ENCODE measurements at regions not wholly inside any gene's neighbourhood (a gene's known extent, or its start where the extent isn't known, plus 50 kb on each side); places are given as distances from the start of the nearest gene placed in this dataset.

DNA sequence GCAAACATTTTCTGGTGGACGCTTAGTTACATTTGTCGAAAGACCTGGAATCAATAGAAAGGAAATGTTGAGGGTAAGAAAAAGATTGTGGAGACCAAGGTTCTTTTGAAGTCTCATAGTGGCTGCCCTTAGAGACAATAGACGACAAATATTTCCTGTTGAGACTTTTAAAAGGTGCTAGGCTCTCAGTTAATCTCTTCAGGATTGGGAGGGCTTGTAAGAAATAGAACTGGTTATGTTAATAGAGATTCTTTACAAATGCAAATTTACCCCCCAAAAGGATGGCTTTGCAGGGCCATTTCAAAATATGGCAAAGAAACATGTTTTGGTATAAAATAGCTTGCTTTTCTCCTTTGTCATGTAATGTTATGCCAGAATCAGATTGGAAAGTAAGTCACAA is 428.2 kb upstream of the CTNND2 start (continued):
- TF ChIP-seq, protein P1, sequence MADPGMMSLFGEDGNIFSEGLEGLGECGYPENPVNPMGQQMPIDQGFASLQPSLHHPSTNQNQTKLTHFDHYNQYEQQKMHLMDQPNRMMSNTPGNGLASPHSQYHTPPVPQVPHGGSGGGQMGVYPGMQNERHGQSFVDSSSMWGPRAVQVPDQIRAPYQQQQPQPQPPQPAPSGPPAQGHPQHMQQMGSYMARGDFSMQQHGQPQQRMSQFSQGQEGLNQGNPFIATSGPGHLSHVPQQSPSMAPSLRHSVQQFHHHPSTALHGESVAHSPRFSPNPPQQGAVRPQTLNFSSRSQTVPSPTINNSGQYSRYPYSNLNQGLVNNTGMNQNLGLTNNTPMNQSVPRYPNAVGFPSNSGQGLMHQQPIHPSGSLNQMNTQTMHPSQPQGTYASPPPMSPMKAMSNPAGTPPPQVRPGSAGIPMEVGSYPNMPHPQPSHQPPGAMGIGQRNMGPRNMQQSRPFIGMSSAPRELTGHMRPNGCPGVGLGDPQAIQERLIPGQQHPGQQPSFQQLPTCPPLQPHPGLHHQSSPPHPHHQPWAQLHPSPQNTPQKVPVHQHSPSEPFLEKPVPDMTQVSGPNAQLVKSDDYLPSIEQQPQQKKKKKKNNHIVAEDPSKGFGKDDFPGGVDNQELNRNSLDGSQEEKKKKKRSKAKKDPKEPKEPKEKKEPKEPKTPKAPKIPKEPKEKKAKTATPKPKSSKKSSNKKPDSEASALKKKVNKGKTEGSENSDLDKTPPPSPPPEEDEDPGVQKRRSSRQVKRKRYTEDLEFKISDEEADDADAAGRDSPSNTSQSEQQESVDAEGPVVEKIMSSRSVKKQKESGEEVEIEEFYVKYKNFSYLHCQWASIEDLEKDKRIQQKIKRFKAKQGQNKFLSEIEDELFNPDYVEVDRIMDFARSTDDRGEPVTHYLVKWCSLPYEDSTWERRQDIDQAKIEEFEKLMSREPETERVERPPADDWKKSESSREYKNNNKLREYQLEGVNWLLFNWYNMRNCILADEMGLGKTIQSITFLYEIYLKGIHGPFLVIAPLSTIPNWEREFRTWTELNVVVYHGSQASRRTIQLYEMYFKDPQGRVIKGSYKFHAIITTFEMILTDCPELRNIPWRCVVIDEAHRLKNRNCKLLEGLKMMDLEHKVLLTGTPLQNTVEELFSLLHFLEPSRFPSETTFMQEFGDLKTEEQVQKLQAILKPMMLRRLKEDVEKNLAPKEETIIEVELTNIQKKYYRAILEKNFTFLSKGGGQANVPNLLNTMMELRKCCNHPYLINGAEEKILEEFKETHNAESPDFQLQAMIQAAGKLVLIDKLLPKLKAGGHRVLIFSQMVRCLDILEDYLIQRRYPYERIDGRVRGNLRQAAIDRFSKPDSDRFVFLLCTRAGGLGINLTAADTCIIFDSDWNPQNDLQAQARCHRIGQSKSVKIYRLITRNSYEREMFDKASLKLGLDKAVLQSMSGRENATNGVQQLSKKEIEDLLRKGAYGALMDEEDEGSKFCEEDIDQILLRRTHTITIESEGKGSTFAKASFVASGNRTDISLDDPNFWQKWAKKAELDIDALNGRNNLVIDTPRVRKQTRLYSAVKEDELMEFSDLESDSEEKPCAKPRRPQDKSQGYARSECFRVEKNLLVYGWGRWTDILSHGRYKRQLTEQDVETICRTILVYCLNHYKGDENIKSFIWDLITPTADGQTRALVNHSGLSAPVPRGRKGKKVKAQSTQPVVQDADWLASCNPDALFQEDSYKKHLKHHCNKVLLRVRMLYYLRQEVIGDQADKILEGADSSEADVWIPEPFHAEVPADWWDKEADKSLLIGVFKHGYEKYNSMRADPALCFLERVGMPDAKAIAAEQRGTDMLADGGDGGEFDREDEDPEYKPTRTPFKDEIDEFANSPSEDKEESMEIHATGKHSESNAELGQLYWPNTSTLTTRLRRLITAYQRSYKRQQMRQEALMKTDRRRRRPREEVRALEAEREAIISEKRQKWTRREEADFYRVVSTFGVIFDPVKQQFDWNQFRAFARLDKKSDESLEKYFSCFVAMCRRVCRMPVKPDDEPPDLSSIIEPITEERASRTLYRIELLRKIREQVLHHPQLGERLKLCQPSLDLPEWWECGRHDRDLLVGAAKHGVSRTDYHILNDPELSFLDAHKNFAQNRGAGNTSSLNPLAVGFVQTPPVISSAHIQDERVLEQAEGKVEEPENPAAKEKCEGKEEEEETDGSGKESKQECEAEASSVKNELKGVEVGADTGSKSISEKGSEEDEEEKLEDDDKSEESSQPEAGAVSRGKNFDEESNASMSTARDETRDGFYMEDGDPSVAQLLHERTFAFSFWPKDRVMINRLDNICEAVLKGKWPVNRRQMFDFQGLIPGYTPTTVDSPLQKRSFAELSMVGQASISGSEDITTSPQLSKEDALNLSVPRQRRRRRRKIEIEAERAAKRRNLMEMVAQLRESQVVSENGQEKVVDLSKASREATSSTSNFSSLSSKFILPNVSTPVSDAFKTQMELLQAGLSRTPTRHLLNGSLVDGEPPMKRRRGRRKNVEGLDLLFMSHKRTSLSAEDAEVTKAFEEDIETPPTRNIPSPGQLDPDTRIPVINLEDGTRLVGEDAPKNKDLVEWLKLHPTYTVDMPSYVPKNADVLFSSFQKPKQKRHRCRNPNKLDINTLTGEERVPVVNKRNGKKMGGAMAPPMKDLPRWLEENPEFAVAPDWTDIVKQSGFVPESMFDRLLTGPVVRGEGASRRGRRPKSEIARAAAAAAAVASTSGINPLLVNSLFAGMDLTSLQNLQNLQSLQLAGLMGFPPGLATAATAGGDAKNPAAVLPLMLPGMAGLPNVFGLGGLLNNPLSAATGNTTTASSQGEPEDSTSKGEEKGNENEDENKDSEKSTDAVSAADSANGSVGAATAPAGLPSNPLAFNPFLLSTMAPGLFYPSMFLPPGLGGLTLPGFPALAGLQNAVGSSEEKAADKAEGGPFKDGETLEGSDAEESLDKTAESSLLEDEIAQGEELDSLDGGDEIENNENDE (IDR thresholded peaks at IDR 0.05; ENCODE audit: insufficient replicate concordance, low read length) = peak; percentile 90
- TF ChIP-seq BCL11A (IDR thresholded peaks at IDR 0.05; ENCODE audit: low read depth in 2 of 2, low read length in 2 of 2) (no peak), SP4 (IDR thresholded peaks at IDR 0.05; ENCODE audit: low read length) (no peak), FOSL1 (IDR thresholded peaks at IDR 0.05; ENCODE audit: insufficient read depth, low read depth, low read length) (no peak), CREB1 (IDR thresholded peaks at IDR 0.05) (no peak), SP1 (IDR thresholded peaks at IDR 0.05; ENCODE audit: low read depth, low read length) (peak; percentile 43; the same call in 1 of the 2 replicates), RNF2 (IDR thresholded peaks at IDR 0.05; ENCODE audit: borderline replicate concordance, low read depth, low read length, missing control alignments, poor library complexity, severe bottlenecking) (no peak), GABPA (IDR thresholded peaks at IDR 0.05; ENCODE audit: borderline replicate concordance, insufficient read depth, low read length) (no peak), CBX8 (IDR thresholded peaks at IDR 0.05; ENCODE audit: borderline replicate concordance, low read depth, low read length) (no peak), ASH2L (IDR thresholded peaks at IDR 0.05; ENCODE audit: low read length) (peak; percentile 24), YY1 (IDR thresholded peaks at IDR 0.05; ENCODE audit: low read depth, low read length) (no peak), KDM1A (IDR thresholded peaks at IDR 0.05; ENCODE audit: borderline replicate concordance, low read length) (no peak), EZH2 (IDR thresholded peaks at IDR 0.05; ENCODE audit: low read depth, low read length, severe bottlenecking) (no peak)

All from H1 (cell line).